Ishikawa (cell line): ENCODE measurements at regions not wholly inside any gene's neighbourhood (a gene's known extent, or its start where the extent isn't known, plus 50 kb on each side); places are given as distances from the start of the nearest gene placed in this dataset.

ENCODE experiments used
- CEBPB ChIP-seq: IDR thresholded peaks from 2 replicates; pipeline ENCODE4 v1.6.1; 2012
- CREB1 ChIP-seq: IDR thresholded peaks from 2 replicates; pipeline ENCODE4 v1.6.1; 2012; ENCODE audit warnings: low read depth
- EGR1 ChIP-seq: IDR thresholded peaks from 2 replicates; pipeline ENCODE4 v1.6.1; 2012
- EP300 ChIP-seq: IDR thresholded peaks from 2 replicates; pipeline ENCODE4 v1.6.1; 2012; ENCODE audit warnings: borderline replicate concordance
- FOXM1 ChIP-seq: IDR thresholded peaks from 2 replicates; pipeline ENCODE4 v1.6.1; 2012; ENCODE audit warnings: low read depth, borderline replicate concordance
- MAX ChIP-seq: IDR thresholded peaks from 2 replicates; pipeline ENCODE4 v1.6.1; 2012
- NFIC ChIP-seq: IDR thresholded peaks from 2 replicates; pipeline ENCODE4 v1.6.1; 2012
- RAD21 ChIP-seq: IDR thresholded peaks from 2 replicates; pipeline ENCODE4 v1.6.1; 2012; ENCODE audit warnings: low read depth
- REST ChIP-seq: IDR thresholded peaks from 2 replicates; pipeline ENCODE4 v1.6.1; 2012; ENCODE audit warnings: low read depth, mild to moderate bottlenecking
- TAF1 ChIP-seq: IDR thresholded peaks from 2 replicates; pipeline ENCODE4 v1.6.1; 2012; ENCODE audit warnings: low read depth, mild to moderate bottlenecking
- TCF12 ChIP-seq: IDR thresholded peaks from 2 replicates; pipeline ENCODE4 v1.6.1; 2012; ENCODE audit warnings: low read depth
- TEAD4 ChIP-seq: IDR thresholded peaks from 2 replicates; pipeline ENCODE4 v1.6.1; 2012
- USF1 ChIP-seq: IDR thresholded peaks from 2 replicates; pipeline ENCODE4 v1.6.1; 2012
- YY1 ChIP-seq: IDR thresholded peaks from 2 replicates; pipeline ENCODE4 v1.6.1; 2012; ENCODE audit warnings: low read depth
- ZBTB7A ChIP-seq: IDR thresholded peaks from 2 replicates; pipeline ENCODE4 v1.6.1; 2012; ENCODE audit warnings: low read depth

GRCh38 chr1:25065795-25066238, 135.7 kb upstream of the RUNX3 start:
- no peak for TF ChIP-seq REST
- TF ChIP-seq TAF1 = no peak
- TF ChIP-seq FOXM1 = no peak
- no peak for TF ChIP-seq CREB1
- TF ChIP-seq YY1 = no peak
- no peak for TF ChIP-seq TEAD4
- TF ChIP-seq NFIC = no peak
- no peak for TF ChIP-seq TCF12
- TF ChIP-seq RAD21 = no peak
- TF ChIP-seq MAX = no peak
- TF ChIP-seq EP300 = no peak
- no peak for TF ChIP-seq ZBTB7A

- TF ChIP-seq EGR1 (no peak), ZBTB7A (no peak), RAD21 (no peak), TAF1 (no peak), MAX (no peak), CEBPB (no peak), YY1 (no peak), TCF12 (no peak), EP300 (no peak), CREB1 (no peak)
Observed at GRCh38 chr1:25065321-25065721, 135.2 kb upstream of the RUNX3 start.

- TF ChIP-seq RAD21 = no peak
- no peak for TF ChIP-seq CEBPB
- TF ChIP-seq MAX = no peak
- no peak for TF ChIP-seq TCF12
- TF ChIP-seq NFIC = no peak
- TF ChIP-seq REST = no peak
Observed at GRCh38 chr1:25064465-25065240, 134.6 kb upstream of the RUNX3 start.

- TF ChIP-seq FOXM1 (no peak), TAF1 (no peak), RAD21 (no peak), CREB1 (no peak), YY1 (no peak), ZBTB7A (no peak), TEAD4 (no peak), MAX (no peak), TCF12 (no peak), REST (no peak), NFIC (no peak), CEBPB (no peak), EP300 (no peak), EGR1 (no peak), USF1 (no peak)
Observed at GRCh38 chr1:25063591-25064416, 133.7 kb upstream of the RUNX3 start.
